Umbilical cord (tissue), 1 donor: ENCODE measurements at regions not wholly inside any gene's neighbourhood (a gene's known extent, or its start where the extent isn't known, plus 50 kb on each side); places are given as distances from the start of the nearest gene placed in this dataset.
"Not testable (repeated sequence)": the region's sequence is repeated elsewhere in the genome, so short reads cannot be mapped to it uniquely, and the experiment has no call there.

Source experiments
- DNase-seq: peaks from one replicate; pipeline ENCODE4 v3.0.0-alpha.2; 2015; ENCODE audit warnings: low spot score

GRCh38 chr11:103803062-103803461 lies 233.4 kb upstream of the DDI1 start:
- DNase-seq, result no peak

- DNase-seq, result no peak
These were observed 230.8 kb upstream of the DDI1 start for GRCh38 chr11:103805688-103806009.

- DNase-seq, result no peak
These were observed 230.1 kb upstream of the DDI1 start for GRCh38 chr11:103806130-103806895.

- no peak for DNase-seq
These were observed 228.6 kb upstream of the DDI1 start for GRCh38 chr11:103807806-103808205.

- DNase-seq, result no peak
These were observed 228.2 kb upstream of the DDI1 start for GRCh38 chr11:103808252-103808651.

- DNase-seq, result peak; percentile 19
These were observed 224.5 kb upstream of the DDI1 start for GRCh38 chr11:103811870-103812455.

- DNase-seq, result no peak
These were observed 223.8 kb upstream of the DDI1 start for GRCh38 chr11:103812680-103813079.

GRCh38 chr11:103820345-103820744 lies 216.1 kb upstream of the DDI1 start:
- not testable (repeated sequence) for DNase-seq

- DNase-seq, result no peak
These were observed 212.3 kb upstream of the DDI1 start for GRCh38 chr11:103824116-103824515.

GRCh38 chr11:103825469-103825868 lies 211.0 kb upstream of the DDI1 start:
- DNase-seq, result no peak

- no peak for DNase-seq
These were observed 209.6 kb upstream of the DDI1 start for GRCh38 chr11:103826856-103827255.

GRCh38 chr11:103829596-103829995 lies 206.8 kb upstream of the DDI1 start:
- no peak for DNase-seq

GRCh38 chr11:103830205-103830604 lies 206.2 kb upstream of the DDI1 start:
- no peak for DNase-seq

GRCh38 chr11:103832762-103833161 lies 203.7 kb upstream of the DDI1 start:
- no peak for DNase-seq

GRCh38 chr11:103842191-103842590 lies 194.2 kb upstream of the DDI1 start:
- no peak for DNase-seq

- no peak for DNase-seq
These were observed 193.6 kb upstream of the DDI1 start for GRCh38 chr11:103842795-103843194.

GRCh38 chr11:103844327-103845215 lies 191.9 kb upstream of the DDI1 start:
- DNase-seq, result no peak

- peak; percentile 24 for DNase-seq
These were observed 191.1 kb upstream of the DDI1 start for GRCh38 chr11:103845331-103845730.

GRCh38 chr11:103848686-103849085 lies 187.8 kb upstream of the DDI1 start:
- DNase-seq, result no peak

GRCh38 chr11:103849366-103849765 lies 187.1 kb upstream of the DDI1 start:
- no peak for DNase-seq

GRCh38 chr11:103850419-103851165 lies 185.8 kb upstream of the DDI1 start:
- DNase-seq, result no peak

- peak; percentile 87 for DNase-seq
These were observed 185.2 kb upstream of the DDI1 start for GRCh38 chr11:103851166-103851651.
